HUES6 (cell line): ENCODE measurements at regions not wholly inside any gene's neighbourhood (a gene's known extent, or its start where the extent isn't known, plus 50 kb on each side); places are given as distances from the start of the nearest gene placed in this dataset.

Experiments used
- H3K27ac ChIP-seq: 2 replicates; pipeline ENCODE4 v1.7.0; 2013; ENCODE audit warnings: low read depth, mild to moderate bottlenecking, low read length, inconsistent platforms
- H3K27me3 ChIP-seq: 2 replicates; pipeline ENCODE4 v1.6.1; 2013; ENCODE audit warnings: low read length; ENCODE audit not compliant: control insufficient read depth, insufficient read depth
- H3K36me3 ChIP-seq: 2 replicates; pipeline ENCODE4 v1.6.1; 2013; ENCODE audit warnings: low read length; ENCODE audit not compliant: control insufficient read depth, insufficient read depth
- H3K4me1 ChIP-seq: 2 replicates; pipeline ENCODE4 v1.6.1; 2013; ENCODE audit warnings: low read length; ENCODE audit not compliant: control insufficient read depth, insufficient read depth
- H3K4me3 ChIP-seq: 2 replicates; pipeline ENCODE4 v1.5.1; 2013; ENCODE audit warnings: low read depth, low read length
- H3K9ac ChIP-seq: one replicate; pipeline ENCODE4 v1.6.1; 2013; ENCODE audit warnings: mild to moderate bottlenecking, low read length
- H3K9me3 ChIP-seq: 2 replicates; pipeline ENCODE4 v1.6.1; 2013; ENCODE audit warnings: low read depth, low read length; ENCODE audit not compliant: control insufficient read depth, insufficient read depth

GRCh38 chr18:41693008-41693407 lies 262.0 kb upstream of the PIK3C3 start:
- Histone ChIP-seq H3K27me3 (no peaks in the 10 kb centered on the region), H3K9me3 (no peaks in the 10 kb centered on the region), H3K9ac (no peak overlapping the region), H3K4me1 (peaks cover 8% of the 10 kb centered on the region; the same call in 1 of the 2 replicates), H3K4me3 (no peak overlapping the region), H3K27ac (no peak overlapping the region), H3K36me3 (no peaks in the 10 kb centered on the region)

GRCh38 chr18:41690332-41691127 lies 264.5 kb upstream of the PIK3C3 start:
- H3K9me3 ChIP-seq: no peaks in the 10 kb centered on the region
- H3K27ac ChIP-seq: no peak overlapping the region
- H3K36me3 ChIP-seq: no peaks in the 10 kb centered on the region
- no peaks in the 10 kb centered on the region for H3K27me3 ChIP-seq
- H3K9ac ChIP-seq: no peak overlapping the region
- no peak overlapping the region for H3K4me3 ChIP-seq
- peaks cover 8% of the 10 kb centered on the region; the same call in 1 of the 2 replicates for H3K4me1 ChIP-seq

GRCh38 chr18:41687138-41687537 lies 267.9 kb upstream of the PIK3C3 start:
- Histone ChIP-seq H3K36me3 (no peaks in the 10 kb centered on the region), H3K9ac (no peak overlapping the region), H3K27ac (no peak overlapping the region), H3K9me3 (no peaks in the 10 kb centered on the region), H3K27me3 (no peaks in the 10 kb centered on the region), H3K4me1 (no peaks in the 10 kb centered on the region), H3K4me3 (no peak overlapping the region)

GRCh38 chr18:41681138-41681880 lies 273.7 kb upstream of the PIK3C3 start:
- Histone ChIP-seq H3K27me3 (no peaks in the 10 kb centered on the region), H3K4me3 (no peak overlapping the region), H3K36me3 (no peaks in the 10 kb centered on the region), H3K4me1 (no peaks in the 10 kb centered on the region), H3K27ac (no peak overlapping the region), H3K9me3 (no peaks in the 10 kb centered on the region), H3K9ac (no peak overlapping the region)

- Histone ChIP-seq H3K27me3 (no peaks in the 10 kb centered on the region), H3K36me3 (no peaks in the 10 kb centered on the region), H3K4me1 (no peaks in the 10 kb centered on the region), H3K9ac (no peak overlapping the region), H3K4me3 (no peak overlapping the region), H3K27ac (no peak overlapping the region), H3K9me3 (no peaks in the 10 kb centered on the region)
These were observed 280.5 kb upstream of the PIK3C3 start for GRCh38 chr18:41674506-41674905.

GRCh38 chr18:41666231-41666630 lies 288.8 kb upstream of the PIK3C3 start:
- H3K4me1 ChIP-seq: no peaks in the 10 kb centered on the region
- H3K27ac ChIP-seq: no peak overlapping the region
- no peaks in the 10 kb centered on the region for H3K27me3 ChIP-seq
- no peak overlapping the region for H3K4me3 ChIP-seq
- no peaks in the 10 kb centered on the region for H3K9me3 ChIP-seq
- H3K9ac ChIP-seq: no peak overlapping the region
- no peaks in the 10 kb centered on the region for H3K36me3 ChIP-seq

GRCh38 chr18:41665210-41665609 lies 289.8 kb upstream of the PIK3C3 start:
- H3K36me3 ChIP-seq: no peaks in the 10 kb centered on the region
- H3K9ac ChIP-seq: no peak overlapping the region
- no peak overlapping the region for H3K4me3 ChIP-seq

GRCh38 chr18:41660654-41661053 lies 294.4 kb upstream of the PIK3C3 start:
- Histone ChIP-seq H3K27ac (no peak overlapping the region), H3K36me3 (no peaks in the 10 kb centered on the region), H3K27me3 (no peaks in the 10 kb centered on the region), H3K9me3 (no peaks in the 10 kb centered on the region), H3K4me1 (no peaks in the 10 kb centered on the region), H3K4me3 (no peak overlapping the region), H3K9ac (no peak overlapping the region)

More at GRCh38 chr18:41665210-41665609, 289.8 kb upstream of the PIK3C3 start:
- Histone ChIP-seq H3K4me1 (no peaks in the 10 kb centered on the region), H3K27me3 (no peaks in the 10 kb centered on the region), H3K9me3 (no peaks in the 10 kb centered on the region), H3K27ac (no peak overlapping the region)

- no peaks in the 10 kb centered on the region for H3K4me1 ChIP-seq
- H3K4me3 ChIP-seq: no peak overlapping the region
- H3K36me3 ChIP-seq: no peaks in the 10 kb centered on the region
- H3K9ac ChIP-seq: no peak overlapping the region
- no peaks in the 10 kb centered on the region for H3K9me3 ChIP-seq
- no peak overlapping the region for H3K27ac ChIP-seq
- no peaks in the 10 kb centered on the region for H3K27me3 ChIP-seq
These were observed 295.4 kb upstream of the PIK3C3 start for GRCh38 chr18:41659438-41660130.

- Histone ChIP-seq H3K27ac (no peak overlapping the region), H3K36me3 (no peaks in the 10 kb centered on the region), H3K4me1 (no peaks in the 10 kb centered on the region), H3K4me3 (no peak overlapping the region), H3K9ac (no peak overlapping the region), H3K27me3 (no peaks in the 10 kb centered on the region), H3K9me3 (no peaks in the 10 kb centered on the region)
These were observed 297.8 kb upstream of the PIK3C3 start for GRCh38 chr18:41657189-41657588.

GRCh38 chr18:41655074-41655473 lies 300.0 kb upstream of the PIK3C3 start:
- H3K27ac ChIP-seq: no peak overlapping the region
- H3K4me1 ChIP-seq: no peaks in the 10 kb centered on the region
- H3K36me3 ChIP-seq: no peaks in the 10 kb centered on the region
- no peak overlapping the region for H3K9ac ChIP-seq
- no peak overlapping the region for H3K4me3 ChIP-seq
- H3K27me3 ChIP-seq: no peaks in the 10 kb centered on the region
- H3K9me3 ChIP-seq: no peaks in the 10 kb centered on the region
